IgD-negative memory B cell (primary cell): ENCODE measurements at regions not wholly inside any gene's neighbourhood (a gene's known extent, or its start where the extent isn't known, plus 50 kb on each side); places are given as distances from the start of the nearest gene placed in this dataset.
"Not testable (repeated sequence)": the region's sequence is repeated elsewhere in the genome, so short reads cannot be mapped to it uniquely, and the experiment has no call there.

Source experiments
- H3K27ac Mint-ChIP-seq, 3 donors: one replicate each; pipeline ENCODE4 v1.8.0; 2020 to 2022; ENCODE audit warnings: mild to moderate bottlenecking in 3 of 3, mixed read lengths in 3 of 3, moderate library complexity in 1 of 3
- H3K27me3 Mint-ChIP-seq: one replicate; pipeline ENCODE4 v1.8.0; 2021; ENCODE audit warnings: mixed read lengths
- H3K36me3 Mint-ChIP-seq: one replicate; pipeline ENCODE4 v1.8.0; 2020; ENCODE audit warnings: mild to moderate bottlenecking, mixed read lengths
- H3K4me1 Mint-ChIP-seq, 3 donors: one replicate each; pipeline ENCODE4 v1.8.0; 2020 to 2022; ENCODE audit warnings: mixed read lengths in 3 of 3, mild to moderate bottlenecking in 1 of 3
- H3K4me3 Mint-ChIP-seq, 4 donors: one replicate each; pipeline ENCODE4 v1.8.0; 2020 to 2022; ENCODE audit warnings: mild to moderate bottlenecking in 4 of 4, mixed read lengths in 4 of 4, moderate library complexity in 3 of 4
- H3K9me3 Mint-ChIP-seq, 3 donors: one replicate each; pipeline ENCODE4 v1.8.0; 2020 to 2021; ENCODE audit warnings: mixed read lengths in 3 of 3, mild to moderate bottlenecking in 1 of 3

- H3K27ac Mint-ChIP-seq, H3K4me1 Mint-ChIP-seq, H3K27me3 Mint-ChIP-seq, H3K4me3 Mint-ChIP-seq, H3K36me3 Mint-ChIP-seq: not testable (repeated sequence)
- peaks cover 6 to 19% (median 9%) of the 10 kb centered on the region in 3 donors for H3K9me3 Mint-ChIP-seq
Observed at GRCh38 chr19:34620134-34620533, 56.8 kb downstream of the SCGB2B2 start.

- H3K9me3 Mint-ChIP-seq: peaks cover 8 to 26% (median 10%) of the 10 kb centered on the region in 3 donors
- H3K27ac Mint-ChIP-seq: no peak overlapping the region
- peaks cover 2% of the 10 kb centered on the region for H3K27me3 Mint-ChIP-seq
- no peak overlapping the region for H3K4me3 Mint-ChIP-seq
- no peaks in the 10 kb centered on the region for H3K4me1 Mint-ChIP-seq
- peaks cover 6% of the 10 kb centered on the region for H3K36me3 Mint-ChIP-seq
Observed at GRCh38 chr19:34618410-34618809, 58.5 kb downstream of the SCGB2B2 start.

DNA sequence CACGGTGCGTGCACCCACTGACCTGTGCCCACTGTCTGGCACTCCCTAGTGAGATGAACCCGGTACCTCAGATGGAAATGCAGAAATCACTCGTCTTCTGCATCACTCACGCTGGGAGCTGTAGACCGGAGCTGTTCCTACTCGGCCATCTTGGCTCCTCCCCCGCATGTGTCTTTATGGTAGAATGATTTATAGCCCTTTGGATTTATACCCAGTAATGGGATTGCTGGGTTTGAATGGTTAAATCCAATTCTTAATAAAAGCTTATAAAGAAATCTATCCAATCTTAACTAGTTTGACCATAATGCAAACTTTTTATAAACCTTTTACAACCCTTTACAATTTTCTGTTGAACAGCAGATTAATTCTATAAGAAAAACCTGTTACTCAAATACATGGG is 59.0 kb downstream of the SCGB2B2 start:
- H3K27me3 Mint-ChIP-seq, H3K36me3 Mint-ChIP-seq, H3K4me1 Mint-ChIP-seq, H3K27ac Mint-ChIP-seq, H3K4me3 Mint-ChIP-seq: not testable (repeated sequence)
- H3K9me3 Mint-ChIP-seq: peaks cover 8 to 30% (median 14%) of the 10 kb centered on the region in 3 donors

DNA sequence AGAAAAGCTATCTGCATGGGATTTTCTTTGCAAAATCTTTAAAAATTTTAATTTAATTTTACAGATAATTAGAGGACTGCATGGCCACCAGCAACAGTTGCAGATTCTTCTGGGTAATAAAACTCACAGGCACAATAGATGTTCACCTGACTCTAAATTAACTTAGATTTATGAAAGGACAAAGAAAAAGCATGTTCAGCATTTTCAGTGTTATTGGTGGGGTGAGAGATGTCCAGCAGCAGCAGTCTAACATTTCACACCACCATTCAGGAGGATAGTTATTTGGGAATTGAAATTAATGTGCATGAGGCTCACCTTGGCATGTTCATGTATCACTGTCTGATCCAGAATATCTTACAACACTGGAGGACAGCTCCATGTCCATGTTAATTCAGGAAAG is 74.0 kb downstream of the SCGB2B2 start:
- H3K27me3 Mint-ChIP-seq: no peaks in the 10 kb centered on the region
- no peak overlapping the region for H3K27ac Mint-ChIP-seq
- H3K36me3 Mint-ChIP-seq: no peaks in the 10 kb centered on the region
- H3K9me3 Mint-ChIP-seq: peaks cover 9 to 30% (median 12%) of the 10 kb centered on the region in 3 donors
- H3K4me3 Mint-ChIP-seq: no peak overlapping the region
- no peaks in the 10 kb centered on the region for H3K4me1 Mint-ChIP-seq

GRCh38 chr19:34601071-34601470 is 75.9 kb downstream of the SCGB2B2 start:
- no peak overlapping the region for H3K27ac Mint-ChIP-seq
- no peaks in the 10 kb centered on the region for H3K27me3 Mint-ChIP-seq
- peaks cover 5 to 23% (median 12%) of the 10 kb centered on the region in 3 donors for H3K9me3 Mint-ChIP-seq
- no peak overlapping the region for H3K4me3 Mint-ChIP-seq
- H3K36me3 Mint-ChIP-seq: no peaks in the 10 kb centered on the region
- H3K4me1 Mint-ChIP-seq: no peaks in the 10 kb centered on the region

DNA sequence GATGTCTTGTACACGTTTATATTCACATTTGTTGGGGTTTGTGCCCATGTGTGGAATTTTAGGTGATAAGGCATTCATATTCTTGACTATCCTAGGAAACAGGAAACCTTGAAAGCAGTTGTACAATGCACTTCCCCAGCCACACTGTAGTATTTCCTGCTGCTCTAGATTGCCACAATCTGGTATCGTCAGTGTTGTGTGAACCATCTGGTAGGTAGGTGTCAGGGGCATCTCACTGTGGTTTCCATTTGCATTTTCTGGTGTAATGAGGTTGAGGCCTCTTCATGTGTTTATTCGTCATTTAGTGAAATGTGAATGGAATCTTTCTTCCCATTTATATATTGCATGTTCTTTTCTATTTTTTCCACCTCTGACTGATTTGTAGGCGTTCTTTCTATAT is 76.6 kb downstream of the SCGB2B2 start:
- H3K4me3 Mint-ChIP-seq: no peak overlapping the region
- H3K36me3 Mint-ChIP-seq: no peaks in the 10 kb centered on the region
- no peaks in the 10 kb centered on the region for H3K4me1 Mint-ChIP-seq
- peaks cover 5 to 22% (median 12%) of the 10 kb centered on the region in 3 donors for H3K9me3 Mint-ChIP-seq
- H3K27ac Mint-ChIP-seq: no peak overlapping the region
- H3K27me3 Mint-ChIP-seq: no peaks in the 10 kb centered on the region

DNA sequence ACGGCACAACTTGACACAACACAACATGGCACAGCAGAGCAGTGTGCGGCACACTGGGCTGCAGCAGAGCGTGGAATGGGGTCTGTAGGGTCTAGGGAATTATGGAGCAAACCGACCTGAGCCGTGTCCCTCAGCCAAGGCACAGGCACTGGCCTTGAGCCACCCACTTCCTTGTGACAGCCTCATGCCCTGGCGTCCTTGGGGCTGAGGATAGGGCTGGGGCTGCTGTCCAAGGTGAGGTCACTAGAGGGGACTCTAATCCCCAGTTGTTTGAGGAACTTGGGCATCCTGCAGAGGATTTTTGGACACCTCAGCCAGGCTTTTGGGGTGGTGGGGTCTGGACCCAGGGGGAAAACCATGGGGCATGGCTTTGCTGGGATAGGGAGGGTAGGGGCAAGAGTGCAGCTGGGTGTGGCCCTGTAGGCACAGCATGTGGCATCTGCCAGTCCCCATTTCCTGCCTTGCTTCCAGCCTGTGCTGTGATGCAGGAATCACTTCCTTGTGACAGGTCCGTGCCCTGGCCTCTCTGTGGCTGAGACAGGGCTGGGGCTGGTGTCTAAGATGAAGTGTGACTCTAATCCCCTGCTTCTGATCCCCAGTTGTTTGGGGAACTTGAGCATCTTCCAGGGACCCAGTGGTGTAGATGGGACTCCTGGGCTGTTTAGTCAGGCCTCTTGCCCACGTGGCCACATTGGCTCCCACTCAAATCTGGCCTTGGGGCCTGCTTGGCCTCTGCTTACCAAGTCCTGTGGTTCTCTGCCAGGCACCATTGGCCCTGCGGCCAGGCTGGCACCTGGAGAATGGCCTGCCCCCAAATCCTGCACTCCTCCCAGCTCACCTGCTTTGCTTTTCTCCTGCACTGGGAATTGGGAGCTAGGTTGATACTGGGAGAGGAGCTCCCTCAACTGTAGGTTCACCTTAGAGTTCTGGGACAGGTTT is 78.5 kb downstream of the SCGB2B2 start:
- Mint-ChIP-seq H3K27me3 (no peaks in the 10 kb centered on the region), H3K9me3 (peaks cover 2 to 17% (median 8%) of the 10 kb centered on the region in 3 donors), H3K4me3 (no peak overlapping the region), H3K36me3 (peaks cover 2% of the 10 kb centered on the region), H3K4me1 (no peaks in the 10 kb centered on the region), H3K27ac (no peak overlapping the region)

DNA sequence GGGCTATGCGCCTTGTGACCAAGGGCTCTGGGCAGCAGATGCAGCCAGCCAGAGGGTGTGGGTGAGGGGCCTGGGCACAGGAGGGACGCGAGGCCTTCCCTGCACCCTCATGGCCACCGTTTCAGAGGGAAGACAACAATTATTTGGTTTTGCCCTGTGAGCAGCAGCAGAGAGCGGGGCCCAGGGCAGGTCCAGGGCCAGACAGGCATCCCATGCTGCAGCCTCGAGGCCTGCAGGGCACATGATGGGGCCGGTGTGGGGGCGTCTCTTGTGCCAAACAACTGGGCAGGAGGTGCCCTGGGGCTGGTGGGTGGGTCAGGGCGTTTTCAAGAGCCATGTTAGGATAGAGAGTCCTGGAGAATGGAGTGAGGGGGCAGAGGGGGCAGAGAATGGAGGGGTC is 79.4 kb downstream of the SCGB2B2 start:
- H3K36me3 Mint-ChIP-seq: peaks cover 2% of the 10 kb centered on the region
- no peak overlapping the region for H3K27ac Mint-ChIP-seq

GRCh38 chr19:34596989-34597388 is 80.0 kb downstream of the SCGB2B2 start:
- Mint-ChIP-seq H3K4me1 (no peaks in the 10 kb centered on the region), H3K27me3 (no peaks in the 10 kb centered on the region), H3K9me3 (peaks cover 2 to 17% (median 4%) of the 10 kb centered on the region in 3 donors), H3K27ac (no peak overlapping the region), H3K4me3 (no peak overlapping the region), H3K36me3 (peaks cover 2% of the 10 kb centered on the region)

More for the DNA sequence above, 79.4 kb downstream of the SCGB2B2 start:
- Mint-ChIP-seq H3K4me3 (no peak overlapping the region), H3K9me3 (peaks cover 2 to 17% (median 4%) of the 10 kb centered on the region in 3 donors), H3K4me1 (no peaks in the 10 kb centered on the region), H3K27me3 (no peaks in the 10 kb centered on the region)

- H3K27me3 Mint-ChIP-seq: no peaks in the 10 kb centered on the region
- peaks cover 2% of the 10 kb centered on the region for H3K36me3 Mint-ChIP-seq
- H3K9me3 Mint-ChIP-seq: peaks cover 2 to 18% (median 4%) of the 10 kb centered on the region in 3 donors
- no peaks in the 10 kb centered on the region for H3K4me1 Mint-ChIP-seq
- no peak overlapping the region for H3K4me3 Mint-ChIP-seq
- no peak overlapping the region for H3K27ac Mint-ChIP-seq
Observed at GRCh38 chr19:34596115-34596514, 80.8 kb downstream of the SCGB2B2 start.

- H3K36me3 Mint-ChIP-seq: peaks cover 2% of the 10 kb centered on the region
- no peak overlapping the region for H3K4me3 Mint-ChIP-seq
- H3K27ac Mint-ChIP-seq: no peak overlapping the region
- peaks cover 2 to 22% (median 4%) of the 10 kb centered on the region in 3 donors for H3K9me3 Mint-ChIP-seq
- H3K27me3 Mint-ChIP-seq: no peaks in the 10 kb centered on the region
- no peaks in the 10 kb centered on the region for H3K4me1 Mint-ChIP-seq
Observed at GRCh38 chr19:34595683-34596082, 81.3 kb downstream of the SCGB2B2 start.

GRCh38 chr19:34590228-34590627 is 86.7 kb downstream of the SCGB2B2 start:
- Mint-ChIP-seq H3K27ac (no peak overlapping the region), H3K9me3 (peaks cover 2 to 37% (median 8%) of the 10 kb centered on the region in 3 donors), H3K36me3 (peaks cover 6% of the 10 kb centered on the region), H3K27me3 (no peaks in the 10 kb centered on the region), H3K4me1 (peaks cover 0 to 2% (median 0%) of the 10 kb centered on the region in 3 donors), H3K4me3 (no peak overlapping the region)

GRCh38 chr19:34589730-34590129 is 87.2 kb downstream of the SCGB2B2 start:
- peaks cover 6% of the 10 kb centered on the region for H3K36me3 Mint-ChIP-seq
- peaks cover 2 to 42% (median 8%) of the 10 kb centered on the region in 3 donors for H3K9me3 Mint-ChIP-seq
- H3K27me3 Mint-ChIP-seq: no peaks in the 10 kb centered on the region
- H3K4me3 Mint-ChIP-seq: no peak overlapping the region
- no peak overlapping the region for H3K27ac Mint-ChIP-seq
- peaks cover 0 to 2% (median 0%) of the 10 kb centered on the region in 3 donors for H3K4me1 Mint-ChIP-seq

DNA sequence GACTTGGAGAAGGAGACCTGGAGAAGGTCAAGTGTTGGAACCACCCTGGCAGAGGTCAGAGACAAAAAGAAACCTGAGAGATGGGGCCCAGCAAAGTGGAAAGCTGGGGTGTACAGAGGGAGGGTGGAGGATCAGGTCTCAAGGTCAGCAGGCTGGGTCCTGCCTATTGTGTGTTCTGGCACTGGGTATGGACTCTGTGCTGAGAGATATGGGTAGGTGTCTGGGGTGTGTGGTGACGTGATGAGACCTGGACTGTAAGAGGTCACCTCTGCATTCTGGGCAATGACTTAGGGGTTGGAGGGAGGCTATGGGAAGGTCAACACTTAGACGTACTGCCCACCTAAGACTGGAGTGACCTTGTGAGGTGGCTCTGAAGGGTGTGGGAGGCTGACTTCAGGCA is 88.1 kb downstream of the SCGB2B2 start:
- peaks cover 5% of the 10 kb centered on the region for H3K36me3 Mint-ChIP-seq
- no peak overlapping the region for H3K27ac Mint-ChIP-seq
- peaks cover 2 to 45% (median 8%) of the 10 kb centered on the region in 3 donors for H3K9me3 Mint-ChIP-seq
- H3K4me1 Mint-ChIP-seq: peaks cover 0 to 2% (median 0%) of the 10 kb centered on the region in 3 donors
- no peak overlapping the region for H3K4me3 Mint-ChIP-seq
- H3K27me3 Mint-ChIP-seq: no peaks in the 10 kb centered on the region

DNA sequence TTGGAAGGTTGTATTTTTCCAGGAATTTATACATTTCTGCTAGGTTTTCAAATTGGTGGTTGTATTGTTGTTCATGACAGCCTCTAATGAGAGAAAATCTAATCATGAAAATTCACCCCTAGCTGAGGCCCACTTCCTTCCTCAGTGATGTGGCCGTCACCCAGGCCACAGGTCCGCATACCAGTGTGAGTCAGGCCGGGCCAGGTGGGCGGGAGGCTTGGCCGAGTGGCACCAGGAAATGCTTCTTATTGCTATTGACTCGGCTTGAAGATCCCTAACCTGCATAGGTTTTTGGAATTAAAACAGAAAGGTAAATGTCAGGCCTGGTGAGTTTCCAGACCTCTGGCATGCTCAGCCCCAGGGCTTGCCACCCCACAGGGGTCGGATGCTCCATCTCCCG is 88.7 kb downstream of the SCGB2B2 start:
- Mint-ChIP-seq H3K36me3 (peaks cover 4% of the 10 kb centered on the region), H3K4me1 (peaks cover 0 to 2% (median 0%) of the 10 kb centered on the region in 3 donors), H3K27me3 (no peaks in the 10 kb centered on the region), H3K9me3 (peaks cover 2 to 45% (median 7%) of the 10 kb centered on the region in 3 donors), H3K27ac (no peak overlapping the region), H3K4me3 (no peak overlapping the region)

GRCh38 chr19:34580408-34580807 is 96.6 kb downstream of the SCGB2B2 start:
- no peak overlapping the region for H3K27ac Mint-ChIP-seq
- peaks cover 0 to 14% (median 7%) of the 10 kb centered on the region in 3 donors for H3K9me3 Mint-ChIP-seq
- no peaks in the 10 kb centered on the region for H3K4me1 Mint-ChIP-seq
- H3K4me3 Mint-ChIP-seq: no peak overlapping the region
- H3K36me3 Mint-ChIP-seq: no peaks in the 10 kb centered on the region
- peaks cover 3% of the 10 kb centered on the region for H3K27me3 Mint-ChIP-seq
